Suprapubic skin (tissue), 4 donors: ENCODE measurements at regions not wholly inside any gene's neighbourhood (a gene's known extent, or its start where the extent isn't known, plus 50 kb on each side); places are given as distances from the start of the nearest gene placed in this dataset.

ENCODE experiments used
- DNase-seq, 2 donors: peaks; one replicate each; pipeline ENCODE4 v3.0.0-alpha.2; 2019; ENCODE audit warnings: low spot score in 2 of 2
- H3K27ac ChIP-seq: fragments of 200-600 bp; sonication (generic); one replicate; pipeline ENCODE4 v1.5.1; 2019
- H3K27me3 ChIP-seq: fragments of 200-600 bp; sonication (generic); one replicate; pipeline ENCODE4 v1.5.1; 2019
- H3K36me3 ChIP-seq: fragments of 200-600 bp; sonication (generic); one replicate; pipeline ENCODE4 v1.5.1; 2019
- H3K4me1 ChIP-seq: fragments of 200-600 bp; sonication (generic); one replicate; pipeline ENCODE4 v1.5.1; 2019
- H3K4me3 ChIP-seq: fragments of 200-600 bp; sonication (generic); one replicate; pipeline ENCODE4 v1.5.1; 2019; ENCODE audit warnings: mild to moderate bottlenecking
- H3K9me3 ChIP-seq: fragments of 200-600 bp; sonication (generic); one replicate; pipeline ENCODE4 v1.5.1; 2019
- EP300 ChIP-seq: sonication (generic); formaldehyde crosslinking; IDR thresholded peaks from one replicate; pipeline ENCODE4 v1.6.1; 2017; ENCODE audit warnings: antibody characterized with exemption
- POLR2A ChIP-seq, 2 donors: fragments of 450-650 bp; IDR thresholded peaks; one replicate each; pipeline ENCODE4 v1.6.1; 2017; ENCODE audit warnings: antibody characterized with exemption in 2 of 2, mild to moderate bottlenecking in 2 of 2, moderate library complexity in 2 of 2
- POLR2AphosphoS5 ChIP-seq, 3 donors: sonication (generic); formaldehyde crosslinking; IDR thresholded peaks; one replicate each; pipeline ENCODE4 v1.6.1; 2017; ENCODE audit warnings: antibody characterized with exemption in 3 of 3
- WGBS: methylation state at CpG from one replicate; pipeline ENCODE4 v1.1.5; 2018; 5-methylcytosine and 5-hydroxymethylcytosine counted together
- TF ChIP-seq, protein P1 (sequence below), 2 donors: fragments of 200-600 bp in 1 of 2; fragments of 450-650 bp in 1 of 2; sonication (generic) in 1 of 2; IDR thresholded peaks; one replicate each; pipeline ENCODE4 v1.5.1; 2016 to 2019; ENCODE audit warnings: antibody characterized with exemption in 2 of 2, mild to moderate bottlenecking in 1 of 2, moderate library complexity in 1 of 2

DNA sequence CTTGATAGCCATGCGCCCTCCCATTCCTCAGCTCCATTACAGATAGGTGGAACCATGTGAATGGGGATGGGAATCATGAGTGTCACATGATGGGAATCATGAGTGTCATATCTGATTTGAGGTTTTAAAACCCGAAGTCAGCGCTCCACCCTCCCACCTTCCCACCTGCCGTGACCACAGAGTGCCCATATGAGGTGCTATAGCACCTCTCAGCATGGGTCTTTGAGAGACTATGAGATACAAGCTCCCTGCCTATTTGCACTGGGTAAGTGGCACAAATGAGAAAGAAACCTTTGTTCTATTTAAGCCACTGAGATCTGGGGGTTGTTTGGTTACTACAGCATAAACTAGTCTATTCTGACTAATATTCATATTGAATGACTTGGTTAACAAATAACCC, 78.5 kb upstream of the PTPRM start:
- no peaks in the 10 kb centered on the region for H3K27me3 ChIP-seq
- no peak for DNase-seq
- no peak overlapping the region for H3K4me3 ChIP-seq
- H3K36me3 ChIP-seq: no peaks in the 10 kb centered on the region
- WGBS: 65% methylated on average over 4 of the region's 4 CpGs
- H3K4me1 ChIP-seq: no peaks in the 10 kb centered on the region
- TF ChIP-seq, protein P1, sequence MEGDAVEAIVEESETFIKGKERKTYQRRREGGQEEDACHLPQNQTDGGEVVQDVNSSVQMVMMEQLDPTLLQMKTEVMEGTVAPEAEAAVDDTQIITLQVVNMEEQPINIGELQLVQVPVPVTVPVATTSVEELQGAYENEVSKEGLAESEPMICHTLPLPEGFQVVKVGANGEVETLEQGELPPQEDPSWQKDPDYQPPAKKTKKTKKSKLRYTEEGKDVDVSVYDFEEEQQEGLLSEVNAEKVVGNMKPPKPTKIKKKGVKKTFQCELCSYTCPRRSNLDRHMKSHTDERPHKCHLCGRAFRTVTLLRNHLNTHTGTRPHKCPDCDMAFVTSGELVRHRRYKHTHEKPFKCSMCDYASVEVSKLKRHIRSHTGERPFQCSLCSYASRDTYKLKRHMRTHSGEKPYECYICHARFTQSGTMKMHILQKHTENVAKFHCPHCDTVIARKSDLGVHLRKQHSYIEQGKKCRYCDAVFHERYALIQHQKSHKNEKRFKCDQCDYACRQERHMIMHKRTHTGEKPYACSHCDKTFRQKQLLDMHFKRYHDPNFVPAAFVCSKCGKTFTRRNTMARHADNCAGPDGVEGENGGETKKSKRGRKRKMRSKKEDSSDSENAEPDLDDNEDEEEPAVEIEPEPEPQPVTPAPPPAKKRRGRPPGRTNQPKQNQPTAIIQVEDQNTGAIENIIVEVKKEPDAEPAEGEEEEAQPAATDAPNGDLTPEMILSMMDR (IDR thresholded peaks at IDR 0.05): no peak
- TF ChIP-seq POLR2AphosphoS5 (IDR thresholded peaks at IDR 0.05): no peak
- TF ChIP-seq EP300: no peak
- no peak for TF ChIP-seq POLR2A (IDR thresholded peaks at IDR 0.05)
- H3K9me3 ChIP-seq: no peaks in the 10 kb centered on the region
- no peak overlapping the region for H3K27ac ChIP-seq

DNA sequence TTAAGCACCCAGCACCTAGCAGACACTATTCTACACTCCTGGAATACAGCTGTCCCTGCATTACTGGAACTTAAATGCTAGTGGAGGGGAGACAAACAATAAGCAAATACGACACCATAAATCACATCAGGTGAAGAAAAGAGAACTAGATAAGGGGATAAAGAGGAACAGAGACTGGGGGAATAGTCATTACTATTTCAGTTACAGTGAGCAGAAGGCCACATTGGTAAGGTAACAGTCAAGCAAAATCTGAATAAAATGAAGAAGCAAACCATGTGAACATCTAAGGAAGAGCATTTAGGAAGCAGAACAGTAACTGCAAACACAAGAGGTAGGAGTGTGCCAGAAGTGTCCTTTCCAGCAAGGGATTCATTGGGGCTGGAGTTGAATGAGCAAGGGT, 77.0 kb upstream of the PTPRM start:
- Histone ChIP-seq H3K27ac (no peak overlapping the region), H3K27me3 (no peaks in the 10 kb centered on the region), H3K4me3 (no peak overlapping the region), H3K36me3 (no peaks in the 10 kb centered on the region), H3K9me3 (no peaks in the 10 kb centered on the region), H3K4me1 (no peaks in the 10 kb centered on the region)
- TF ChIP-seq POLR2A (IDR thresholded peaks at IDR 0.05) (no peak), POLR2AphosphoS5 (IDR thresholded peaks at IDR 0.05) (no peak)
- WGBS: 86% methylated on average over 1 of the region's 1 CpG
- no peak for DNase-seq

DNA sequence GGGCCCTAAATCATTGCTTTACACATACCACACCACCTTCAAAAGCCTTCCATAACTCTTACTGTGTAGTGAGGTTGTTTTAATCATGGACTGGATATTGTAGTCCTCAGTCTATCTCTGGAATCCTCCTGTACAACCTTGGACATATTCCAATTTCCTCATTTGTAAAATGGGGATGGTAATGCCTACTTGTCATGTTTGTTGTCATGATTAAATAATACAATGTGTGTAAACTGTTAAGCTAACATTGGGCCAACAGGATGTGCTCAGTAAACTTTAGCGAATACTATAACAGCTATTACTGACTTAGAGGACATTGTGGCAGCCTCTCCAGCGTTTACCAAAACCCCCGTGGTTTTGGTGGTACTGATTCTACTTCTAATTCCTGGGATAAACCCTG, 74.7 kb upstream of the PTPRM start:
- no peaks in the 10 kb centered on the region for H3K4me1 ChIP-seq
- no peak overlapping the region for H3K27ac ChIP-seq
- no peaks in the 10 kb centered on the region for H3K9me3 ChIP-seq
- no peak overlapping the region for H3K4me3 ChIP-seq
- 80% methylated on average over 3 of the region's 3 CpGs for WGBS
- no peaks in the 10 kb centered on the region for H3K27me3 ChIP-seq
- no peaks in the 10 kb centered on the region for H3K36me3 ChIP-seq
- no peak for DNase-seq
- TF ChIP-seq POLR2A (IDR thresholded peaks at IDR 0.05): no peak
- TF ChIP-seq POLR2AphosphoS5 (IDR thresholded peaks at IDR 0.05): no peak
- TF ChIP-seq, protein P1 (IDR thresholded peaks at IDR 0.05): no peak
- no peak for TF ChIP-seq EP300

DNA sequence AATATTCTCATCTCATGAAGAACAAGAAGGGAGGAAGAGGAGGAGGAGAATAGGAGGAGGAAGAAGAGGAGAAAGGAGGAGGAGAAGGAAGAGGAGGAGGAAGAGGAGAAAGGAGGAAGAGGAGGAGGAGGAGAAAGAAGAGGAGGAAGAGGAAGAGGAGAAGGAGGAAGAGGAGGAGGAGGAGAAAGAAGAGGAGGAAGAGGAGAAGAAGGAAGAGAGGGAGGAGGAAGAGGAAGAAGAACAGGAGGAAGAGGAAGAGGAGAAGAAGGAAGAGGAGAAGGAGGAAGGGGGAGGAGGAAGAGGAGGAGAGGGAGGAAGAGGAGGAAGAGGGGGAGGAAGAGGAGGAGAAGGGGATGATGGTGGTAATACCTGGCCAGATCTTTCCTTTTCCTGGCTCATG, 70.0 kb upstream of the PTPRM start:
- H3K4me3 ChIP-seq: no peak overlapping the region
- DNase-seq: no peak
- no peaks in the 10 kb centered on the region for H3K27me3 ChIP-seq
- no peak for TF ChIP-seq POLR2A (IDR thresholded peaks at IDR 0.05)
- TF ChIP-seq, protein P1 (IDR thresholded peaks at IDR 0.05): no peak
- TF ChIP-seq EP300: no peak
- TF ChIP-seq POLR2AphosphoS5 (IDR thresholded peaks at IDR 0.05): no peak
- no peaks in the 10 kb centered on the region for H3K36me3 ChIP-seq
- H3K27ac ChIP-seq: no peak overlapping the region
- H3K4me1 ChIP-seq: no peaks in the 10 kb centered on the region
- no peaks in the 10 kb centered on the region for H3K9me3 ChIP-seq

DNA sequence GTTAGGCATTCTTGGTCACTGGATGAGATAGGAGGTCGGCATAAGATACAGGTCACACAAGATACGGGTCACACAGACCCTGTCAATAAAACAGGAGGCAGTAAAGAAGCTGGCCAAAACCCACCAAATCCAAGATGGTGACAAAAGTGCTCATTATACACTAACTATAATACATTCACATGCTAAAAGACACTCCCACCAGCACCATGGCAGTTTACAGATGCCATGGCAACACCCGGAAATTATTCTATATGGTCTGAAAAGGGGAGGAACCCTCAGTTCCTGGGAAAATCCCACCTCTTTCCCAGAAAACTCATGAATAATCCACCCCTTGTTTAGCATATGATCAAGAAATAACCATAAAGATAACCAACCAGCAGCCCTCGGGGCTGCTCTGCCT, 56.0 kb upstream of the PTPRM start:
- H3K4me1 ChIP-seq: no peaks in the 10 kb centered on the region
- H3K36me3 ChIP-seq: no peaks in the 10 kb centered on the region
- no peak for DNase-seq
- no peak overlapping the region for H3K4me3 ChIP-seq
- no peaks in the 10 kb centered on the region for H3K27me3 ChIP-seq
- no peaks in the 10 kb centered on the region for H3K9me3 ChIP-seq
- H3K27ac ChIP-seq: no peak overlapping the region
- 99% methylated on average over 4 of the region's 4 CpGs for WGBS
- TF ChIP-seq POLR2A (IDR thresholded peaks at IDR 0.05): no peak
- TF ChIP-seq EP300: no peak
- TF ChIP-seq, protein P1 (IDR thresholded peaks at IDR 0.05): no peak
- TF ChIP-seq POLR2AphosphoS5 (IDR thresholded peaks at IDR 0.05): no peak

DNA sequence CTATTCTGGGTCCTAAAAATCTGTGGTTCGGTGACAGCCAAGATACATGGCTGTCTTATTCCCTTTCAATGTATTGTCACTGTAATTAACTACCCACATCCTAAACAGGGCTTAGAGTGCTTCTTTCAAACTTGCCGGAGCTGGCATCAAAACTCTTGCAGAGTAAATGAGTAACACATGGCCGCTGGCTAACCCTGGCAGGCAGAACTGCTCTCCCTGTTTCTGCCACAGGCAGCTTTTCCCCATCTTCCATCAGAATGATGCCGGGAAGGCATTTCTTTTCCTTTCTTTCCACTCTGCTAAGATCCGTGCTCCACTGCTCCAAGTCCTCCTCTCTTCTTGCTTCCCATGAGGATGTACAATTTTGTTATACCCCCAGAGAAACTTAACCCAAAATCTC, 54.8 kb upstream of the PTPRM start:
- TF ChIP-seq POLR2AphosphoS5 (IDR thresholded peaks at IDR 0.05) (no peak), POLR2A (IDR thresholded peaks at IDR 0.05) (no peak), EP300 (no peak)
- TF ChIP-seq, protein P1 (IDR thresholded peaks at IDR 0.05): no peak
- H3K4me1 ChIP-seq: no peaks in the 10 kb centered on the region
- no peak overlapping the region for H3K27ac ChIP-seq
- no peak overlapping the region for H3K4me3 ChIP-seq
- H3K36me3 ChIP-seq: no peaks in the 10 kb centered on the region
- WGBS: 42% methylated on average over 5 of the region's 5 CpGs
- DNase-seq: no peak
- H3K27me3 ChIP-seq: no peaks in the 10 kb centered on the region
- no peaks in the 10 kb centered on the region for H3K9me3 ChIP-seq
